Putamen (tissue), 1 donor: ENCODE measurements at regions not wholly inside any gene's neighbourhood (a gene's known extent, or its start where the extent isn't known, plus 50 kb on each side); places are given as distances from the start of the nearest gene placed in this dataset.
A peak's percentile ranks its signal among the peaks of the same experiment; 100 is the strongest.
"Not testable (repeated sequence)": the region's sequence is repeated elsewhere in the genome, so short reads cannot be mapped to it uniquely, and the experiment has no call there.

Experiments used
- DNase-seq: peaks from one replicate; pipeline ENCODE4 v3.0.0-alpha.2; 2016; ENCODE audit warnings: low spot score

- DNase-seq = no peak
These were observed 70.5 kb upstream of the ZNF217 start for GRCh38 chr20:53664121-53664520.

- not testable (repeated sequence) for DNase-seq
These were observed 69.9 kb upstream of the ZNF217 start for GRCh38 chr20:53663521-53663920.

GRCh38 chr20:53662595-53662994, 69.0 kb upstream of the ZNF217 start:
- DNase-seq = no peak

GRCh38 chr20:53660947-53661381, 67.3 kb upstream of the ZNF217 start:
- no peak for DNase-seq

- no peak for DNase-seq
These were observed 66.7 kb upstream of the ZNF217 start for GRCh38 chr20:53660078-53660909.

- DNase-seq = no peak
These were observed 65.3 kb upstream of the ZNF217 start for GRCh38 chr20:53658973-53659372.

GRCh38 chr20:53658322-53658721, 64.7 kb upstream of the ZNF217 start:
- DNase-seq = no peak

- DNase-seq = no peak
These were observed 64.1 kb upstream of the ZNF217 start for GRCh38 chr20:53657732-53658131.

- DNase-seq = no peak
These were observed 63.6 kb upstream of the ZNF217 start for GRCh38 chr20:53657279-53657678.

- no peak for DNase-seq
These were observed 62.9 kb upstream of the ZNF217 start for GRCh38 chr20:53656293-53657202.

GRCh38 chr20:53655625-53656292, 62.1 kb upstream of the ZNF217 start:
- no peak for DNase-seq

GRCh38 chr20:53654932-53655624, 61.4 kb upstream of the ZNF217 start:
- peak; percentile 18 for DNase-seq

- DNase-seq = not testable (repeated sequence)
These were observed 60.9 kb upstream of the ZNF217 start for GRCh38 chr20:53654521-53654920.

- no peak for DNase-seq
These were observed 59.3 kb upstream of the ZNF217 start for GRCh38 chr20:53652859-53653517.

GRCh38 chr20:53652090-53652858, 58.6 kb upstream of the ZNF217 start:
- DNase-seq = no peak

GRCh38 chr20:53649493-53649892, 55.9 kb upstream of the ZNF217 start:
- not testable (repeated sequence) for DNase-seq

GRCh38 chr20:53647286-53647821, 53.7 kb upstream of the ZNF217 start:
- DNase-seq = no peak

GRCh38 chr20:53646550-53646949, 52.9 kb upstream of the ZNF217 start:
- DNase-seq = no peak

GRCh38 chr20:53645582-53645897, 51.9 kb upstream of the ZNF217 start:
- DNase-seq = no peak

GRCh38 chr20:53644108-53644507, 50.5 kb upstream of the ZNF217 start:
- not testable (repeated sequence) for DNase-seq
